A549 (cell line): ENCODE measurements at regions not wholly inside any gene's neighbourhood (a gene's known extent, or its start where the extent isn't known, plus 50 kb on each side); places are given as distances from the start of the nearest gene placed in this dataset.

ENCODE experiments used
- CEBPB ChIP-seq, 2 experiments: fragments of >200 bp in 1 of 2; sonication (Bioruptor Twin) in 1 of 2; formaldehyde crosslinking in 1 of 2; IDR thresholded peaks; 2 replicates each; pipeline ENCODE4 v1.6.1; 2012 to 2016
- CTCF ChIP-seq: fragments of >200 bp; sonication (Bioruptor Twin); formaldehyde crosslinking; IDR thresholded peaks from 3 replicates; pipeline ENCODE4 v1.5.1; 2016
- HOXA7 ChIP-seq: fragments of 250-450 bp; sonication (Bioruptor Pico); IDR thresholded peaks from 2 replicates; pipeline ENCODE4 v1.5.0; 2020; ENCODE audit warnings: mild to moderate bottlenecking, moderate library complexity
- KDM1A ChIP-seq: fragments of 200-600 bp; sonication (generic); IDR thresholded peaks from 2 replicates; pipeline ENCODE4 v1.6.1; 2016; ENCODE audit warnings: low read depth, mild to moderate bottlenecking
- MAZ ChIP-seq: fragments of 150-350 bp; IDR thresholded peaks from 2 replicates; pipeline ENCODE4 v1.6.1; 2014; ENCODE audit warnings: antibody characterized with exemption, low read depth, low read length, borderline replicate concordance
- POLR2A ChIP-seq: IDR thresholded peaks from 2 replicates; pipeline ENCODE4 v1.6.1; 2012; ENCODE audit warnings: mild to moderate bottlenecking, low read length
- RAD21 ChIP-seq, 2 experiments: fragments of >200 bp in 1 of 2; sonication (Bioruptor Twin) in 1 of 2; formaldehyde crosslinking in 1 of 2; IDR thresholded peaks in 1 of 2; conservative IDR thresholded peaks in 1 of 2; 2 replicates in 1 of 2; 3 replicates in 1 of 2; pipeline ENCODE4 v1.6.1; 2012 to 2018; ENCODE audit warnings: inconsistent platforms in 1 of 2
- RFX5 ChIP-seq: fragments of 450-650 bp; IDR thresholded peaks from 2 replicates; pipeline ENCODE4 v1.7.1; 2014; ENCODE audit warnings: antibody characterized with exemption, mild to moderate bottlenecking, moderate library complexity
- SREBF2 ChIP-seq: fragments of 450-650 bp; IDR thresholded peaks from 2 replicates; pipeline ENCODE4 v1.6.1; 2014; ENCODE audit warnings: mild to moderate bottlenecking, moderate library complexity
- TP53 ChIP-seq: fragments of 250-450 bp; sonication (Bioruptor Pico); IDR thresholded peaks from 2 replicates; pipeline ENCODE4 v1.5.0; 2021; ENCODE audit warnings: mild to moderate bottlenecking, moderate library complexity
- TF ChIP-seq, protein P1 (sequence below): fragments of 450-650 bp; IDR thresholded peaks from 2 replicates; pipeline ENCODE4 v1.6.1; 2014; ENCODE audit warnings: antibody characterized with exemption

- TF ChIP-seq CTCF (peak; percentile 85), KDM1A (0 out of 2 replicates have a peak, but pooled peaks have one; percentile 26), TP53 (CRISPR knock-in tag) (no peak), HOXA7 (no peak), POLR2A (no peak), RAD21 (conservative IDR thresholded peaks at IDR 0.05 in 1 of 2, IDR thresholded peaks at IDR 0.05 in 1 of 2) (peak; percentile 87 to 88), MAZ (no peak), SREBF2 (no peak), CEBPB (IDR thresholded peaks at IDR 0.05) (no peak), RFX5 (no peak)
- TF ChIP-seq, protein P1, sequence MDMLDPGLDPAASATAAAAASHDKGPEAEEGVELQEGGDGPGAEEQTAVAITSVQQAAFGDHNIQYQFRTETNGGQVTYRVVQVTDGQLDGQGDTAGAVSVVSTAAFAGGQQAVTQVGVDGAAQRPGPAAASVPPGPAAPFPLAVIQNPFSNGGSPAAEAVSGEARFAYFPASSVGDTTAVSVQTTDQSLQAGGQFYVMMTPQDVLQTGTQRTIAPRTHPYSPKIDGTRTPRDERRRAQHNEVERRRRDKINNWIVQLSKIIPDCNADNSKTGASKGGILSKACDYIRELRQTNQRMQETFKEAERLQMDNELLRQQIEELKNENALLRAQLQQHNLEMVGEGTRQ, result no peak
Measured at GRCh38 chr2:137838255-137839092, 125.8 kb upstream of the HNMT start.
